MM.1S (cell line): ENCODE measurements at regions not wholly inside any gene's neighbourhood (a gene's known extent, or its start where the extent isn't known, plus 50 kb on each side); places are given as distances from the start of the nearest gene placed in this dataset.

ENCODE experiments used
- EZH2 ChIP-seq: fragments of 300-600 bp; sonication (generic); optimal IDR thresholded peaks from 2 replicates; pipeline ENCODE3; 2017; ENCODE audit warnings: low read depth, mild to moderate bottlenecking, antibody characterized with exemption, low read length, mixed read lengths
- EZH2phosphoT487 ChIP-seq: fragments of 300-600 bp; sonication (generic); IDR thresholded peaks from 2 replicates; pipeline ENCODE4 v1.6.1; 2018; ENCODE audit warnings: antibody characterized with exemption, low read length
- TF ChIP-seq, protein P1 (sequence below): fragments of 300-600 bp; sonication (generic); IDR thresholded peaks from 2 replicates; pipeline ENCODE4 v1.5.1; 2016; ENCODE audit warnings: antibody characterized with exemption, low read length, mixed read lengths

DNA sequence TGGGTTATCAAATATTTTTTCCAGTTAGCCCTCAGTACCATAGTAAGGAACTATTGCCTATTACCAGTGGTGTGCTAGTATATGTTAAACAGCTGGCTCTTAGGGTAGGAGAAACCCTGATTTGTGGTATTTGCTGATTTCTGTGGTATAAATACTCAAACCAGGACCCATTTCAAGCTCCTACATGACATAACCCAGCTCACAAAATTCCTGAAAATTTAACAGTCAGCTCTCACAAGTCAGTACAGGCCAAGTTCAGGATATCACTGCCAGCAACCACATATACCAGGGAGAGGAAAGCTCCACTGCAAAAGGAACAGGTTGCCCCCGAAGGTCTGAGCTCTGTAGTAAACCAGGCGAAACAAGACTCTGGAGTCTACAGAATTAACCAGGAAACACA lies 315.3 kb downstream of the NOVA1 start:
- TF ChIP-seq, protein P1, sequence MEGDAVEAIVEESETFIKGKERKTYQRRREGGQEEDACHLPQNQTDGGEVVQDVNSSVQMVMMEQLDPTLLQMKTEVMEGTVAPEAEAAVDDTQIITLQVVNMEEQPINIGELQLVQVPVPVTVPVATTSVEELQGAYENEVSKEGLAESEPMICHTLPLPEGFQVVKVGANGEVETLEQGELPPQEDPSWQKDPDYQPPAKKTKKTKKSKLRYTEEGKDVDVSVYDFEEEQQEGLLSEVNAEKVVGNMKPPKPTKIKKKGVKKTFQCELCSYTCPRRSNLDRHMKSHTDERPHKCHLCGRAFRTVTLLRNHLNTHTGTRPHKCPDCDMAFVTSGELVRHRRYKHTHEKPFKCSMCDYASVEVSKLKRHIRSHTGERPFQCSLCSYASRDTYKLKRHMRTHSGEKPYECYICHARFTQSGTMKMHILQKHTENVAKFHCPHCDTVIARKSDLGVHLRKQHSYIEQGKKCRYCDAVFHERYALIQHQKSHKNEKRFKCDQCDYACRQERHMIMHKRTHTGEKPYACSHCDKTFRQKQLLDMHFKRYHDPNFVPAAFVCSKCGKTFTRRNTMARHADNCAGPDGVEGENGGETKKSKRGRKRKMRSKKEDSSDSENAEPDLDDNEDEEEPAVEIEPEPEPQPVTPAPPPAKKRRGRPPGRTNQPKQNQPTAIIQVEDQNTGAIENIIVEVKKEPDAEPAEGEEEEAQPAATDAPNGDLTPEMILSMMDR = no peak
- TF ChIP-seq EZH2phosphoT487 = no peak
- no peak for TF ChIP-seq EZH2
